Mucosa of descending colon (tissue), 3 donors: ENCODE measurements at regions not wholly inside any gene's neighbourhood (a gene's known extent, or its start where the extent isn't known, plus 50 kb on each side); places are given as distances from the start of the nearest gene placed in this dataset.

Experiments
- ATAC-seq: fragments of 200-7000 bp; cut with Tn5 transposase; one replicate; pipeline ENCODE4 v1.9.1; 2020; ENCODE audit warnings: mild to moderate bottlenecking, moderate library complexity
- DNase-seq, 3 donors: peaks; one replicate each; pipeline ENCODE4 v3.0.0-alpha.2; 2020
- H3K36me3 ChIP-seq: fragments of 200-600 bp; one replicate; pipeline ENCODE4 v1.8.0; 2021; ENCODE audit warnings: low read depth, mild to moderate bottlenecking
- H3K4me1 ChIP-seq: fragments of 200-600 bp; one replicate; pipeline ENCODE4 v1.8.0; 2021; ENCODE audit warnings: low read depth, mild to moderate bottlenecking
- H3K4me3 ChIP-seq: fragments of 200-600 bp; one replicate; pipeline ENCODE4 v1.8.0; 2021; ENCODE audit warnings: mild to moderate bottlenecking
- H3K9me3 ChIP-seq: fragments of 200-600 bp; one replicate; pipeline ENCODE4 v1.8.0; 2021; ENCODE audit warnings: mild to moderate bottlenecking
- CTCF ChIP-seq: fragments of 200-600 bp; IDR thresholded peaks from one replicate; pipeline ENCODE4 v1.8.0; 2022; ENCODE audit warnings: antibody characterized with exemption, mild to moderate bottlenecking
- intact Hi-C, 2 donors: fragments of 100-400 bp; cut with DNase I in 1 of 2; cut with micrococcal nuclease in 1 of 2; formaldehyde crosslinking; loops; one replicate each; pipeline versions ENCODE4 v1.11.0 to v1.11.1; 2022; cut with DNase I, micrococcal nuclease
- donor health status: DM: no; HTN: no; CAD: no; lungs with moderate emphysema.
- donor health status: DM: no; HTN: no; CAD: no.
- donor health status: DM: no; HTN: yes; CAD: no.

GRCh38 chr4:8796096-8796495, 75.5 kb downstream of the HMX1 start:
- ATAC-seq, result no peak
- H3K4me3 ChIP-seq, result no peak overlapping the region
- intact Hi-C loops, result no loop called here
- no peak for DNase-seq
- H3K9me3 ChIP-seq, result no peaks in the 10 kb centered on the region
- no peak for TF ChIP-seq CTCF
- no peaks in the 10 kb centered on the region for H3K4me1 ChIP-seq
- no peaks in the 10 kb centered on the region for H3K36me3 ChIP-seq

GRCh38 chr4:8795140-8795539, 76.5 kb downstream of the HMX1 start:
- intact Hi-C loops, result no loop called here
- no peak overlapping the region for H3K4me3 ChIP-seq
- TF ChIP-seq CTCF, result no peak
- H3K4me1 ChIP-seq, result no peaks in the 10 kb centered on the region
- no peak for ATAC-seq
- H3K9me3 ChIP-seq, result no peaks in the 10 kb centered on the region
- H3K36me3 ChIP-seq, result no peaks in the 10 kb centered on the region
- DNase-seq, result no peak

DNA sequence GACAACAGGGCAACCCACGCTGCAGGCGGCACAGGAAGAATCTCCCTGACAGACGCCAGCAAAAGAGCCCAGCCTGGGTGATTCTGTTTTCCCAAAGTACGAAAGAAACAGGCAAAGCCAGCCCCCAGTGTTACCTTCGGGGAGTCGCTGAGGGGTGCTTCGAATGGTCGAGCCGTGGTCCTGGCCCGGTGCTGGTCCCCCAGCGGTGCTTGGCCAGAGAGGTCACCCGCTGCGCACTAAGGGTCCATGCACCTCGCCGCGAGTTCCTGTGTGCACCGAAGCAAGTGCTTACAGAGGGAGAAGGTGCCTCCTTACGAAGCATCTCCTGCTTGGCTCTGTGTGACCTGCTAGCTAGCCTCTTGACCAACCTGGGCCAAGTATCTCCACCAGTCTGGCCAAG, 77.1 kb downstream of the HMX1 start:
- no peak for DNase-seq
- intact Hi-C loops, result no loop called here

DNA sequence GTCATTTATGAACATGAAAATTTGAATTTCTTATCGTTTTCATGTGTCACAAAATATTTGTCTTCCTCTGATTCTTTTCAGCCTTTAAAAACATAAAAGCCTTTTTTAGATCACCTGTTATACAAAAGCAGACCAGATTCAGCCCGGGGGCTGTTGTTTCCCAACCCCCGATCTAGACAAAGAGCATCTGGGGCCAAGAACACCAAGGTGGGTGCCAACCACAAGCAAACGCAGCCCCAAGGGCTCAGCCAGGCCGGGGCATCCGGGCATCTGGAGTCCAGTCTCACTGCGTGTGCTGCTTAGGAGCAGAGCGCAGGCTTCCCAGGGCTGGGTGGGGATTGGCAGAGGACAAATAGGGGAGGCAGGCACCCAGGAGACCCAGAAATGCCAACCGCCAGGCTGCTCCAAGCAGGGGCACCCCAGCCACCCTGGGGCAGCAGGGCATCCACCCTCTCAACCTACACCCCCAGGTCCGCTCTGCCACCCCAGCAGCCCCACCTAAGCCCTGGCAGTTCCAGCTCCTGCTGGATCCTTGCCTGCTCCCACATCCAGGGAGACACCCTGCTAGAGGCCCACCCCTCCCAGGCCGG, 78.0 kb downstream of the HMX1 start:
- Histone ChIP-seq H3K36me3 (no peaks in the 10 kb centered on the region), H3K4me3 (no peak overlapping the region), H3K9me3 (no peaks in the 10 kb centered on the region), H3K4me1 (no peaks in the 10 kb centered on the region)
- DNase-seq, result no peak
- intact Hi-C loops, result no loop called here
- ATAC-seq, result no peak
- TF ChIP-seq CTCF, result no peak

More for the DNA sequence above, 77.1 kb downstream of the HMX1 start:
- no peak for ATAC-seq
- Histone ChIP-seq H3K4me3 (no peak overlapping the region), H3K9me3 (no peaks in the 10 kb centered on the region), H3K4me1 (no peaks in the 10 kb centered on the region), H3K36me3 (no peaks in the 10 kb centered on the region)
- no peak for TF ChIP-seq CTCF

DNA sequence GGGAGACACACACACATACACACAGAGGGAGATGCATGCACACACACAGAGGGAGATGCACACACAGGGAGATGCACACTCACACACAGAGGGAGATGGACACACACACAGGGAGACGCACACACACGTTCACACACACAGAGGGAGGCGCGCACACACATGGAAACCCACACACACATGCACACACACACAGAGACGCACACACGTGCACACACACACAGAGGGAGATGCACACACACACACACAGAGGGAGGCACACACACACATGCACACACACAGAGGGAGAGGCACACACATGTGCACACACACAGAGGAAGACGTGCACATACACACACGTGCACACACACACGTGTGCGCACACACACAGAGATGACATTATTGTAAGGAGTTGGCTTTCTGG, 79.1 kb downstream of the HMX1 start:
- Histone ChIP-seq H3K36me3 (no peaks in the 10 kb centered on the region), H3K4me3 (no peak overlapping the region), H3K4me1 (no peaks in the 10 kb centered on the region), H3K9me3 (no peaks in the 10 kb centered on the region)
- DNase-seq (no peak), ATAC-seq (no peak)
- intact Hi-C loops, result no loop called here
- TF ChIP-seq CTCF, result no peak

DNA sequence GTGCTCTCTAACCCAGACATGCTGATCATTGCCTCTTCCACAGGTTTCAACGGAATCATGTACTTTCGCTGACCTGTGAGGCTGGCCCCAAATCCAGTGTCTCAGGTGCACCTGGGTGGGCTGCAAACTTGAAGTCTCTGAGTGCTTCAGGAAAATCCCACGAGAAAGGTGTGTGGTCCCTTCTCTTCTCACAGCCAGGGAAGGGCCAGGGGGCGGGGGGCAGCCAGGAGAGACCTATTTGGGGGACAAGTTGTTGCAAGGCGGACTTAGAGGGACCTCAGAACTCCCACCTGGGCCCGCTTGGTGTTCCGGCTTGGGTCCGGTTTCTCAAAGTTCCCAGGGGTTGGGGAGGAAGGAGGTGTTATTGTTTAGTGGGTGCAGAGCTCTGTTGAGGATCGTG, 80.0 kb downstream of the HMX1 start:
- ATAC-seq (no peak), DNase-seq (no peak)
- H3K4me1 ChIP-seq, result no peaks in the 10 kb centered on the region
- H3K4me3 ChIP-seq, result no peak overlapping the region
- intact Hi-C loops, result no loop called here
- no peak for TF ChIP-seq CTCF
- H3K36me3 ChIP-seq, result no peaks in the 10 kb centered on the region
- no peaks in the 10 kb centered on the region for H3K9me3 ChIP-seq
